ENCODE measurements at regions not wholly inside any gene's neighbourhood (a gene's known extent, or its start where the extent isn't known, plus 50 kb on each side); places are given as distances from the start of the nearest gene placed in this dataset.
"Not testable (repeated sequence)": the region's sequence is repeated elsewhere in the genome, so short reads cannot be mapped to it uniquely, and the experiment has no call there.

DNA sequence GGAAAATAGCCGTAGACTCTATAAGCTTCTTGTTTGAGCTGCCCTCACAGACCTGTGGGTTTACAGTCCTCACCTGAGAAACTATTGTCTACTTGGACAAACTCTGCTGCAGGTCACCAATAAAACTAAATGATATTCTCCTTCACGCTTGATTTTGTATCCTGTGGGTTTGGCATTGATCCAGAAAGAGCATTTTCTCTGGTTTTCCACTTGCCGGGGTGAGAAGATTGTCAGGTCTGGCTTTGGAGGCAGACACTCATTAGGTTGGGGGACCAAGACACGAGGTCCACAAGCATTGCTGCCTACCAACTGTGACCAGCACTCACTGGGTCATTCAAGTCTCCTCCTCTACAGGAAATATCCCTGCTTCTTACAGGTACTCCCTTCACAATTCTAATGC, 68.5 kb downstream of the CDC14C start:
- DNase-seq = no peak

DNA sequence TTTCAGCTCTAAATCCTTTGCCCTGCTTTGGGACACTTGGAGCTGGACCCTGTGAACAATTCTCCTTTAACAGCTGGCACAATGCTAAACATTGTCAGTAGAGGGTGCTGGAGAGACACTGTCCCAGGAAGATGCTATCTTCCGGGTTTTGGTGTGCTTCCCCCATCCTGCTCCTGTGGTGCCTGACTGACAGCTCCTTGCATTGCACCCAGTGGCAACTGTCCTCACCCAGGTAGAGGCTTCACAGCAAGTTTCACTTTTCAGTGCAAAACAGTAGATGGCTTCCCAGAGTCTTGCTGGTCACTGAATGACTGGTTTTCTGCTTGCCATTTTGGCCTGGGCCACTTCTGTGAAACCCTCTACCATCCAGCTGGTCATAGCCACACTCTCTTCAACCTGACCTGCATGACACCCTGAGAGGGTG, 77.3 kb downstream of the CDC14C start:
- no peak for DNase-seq

DNA sequence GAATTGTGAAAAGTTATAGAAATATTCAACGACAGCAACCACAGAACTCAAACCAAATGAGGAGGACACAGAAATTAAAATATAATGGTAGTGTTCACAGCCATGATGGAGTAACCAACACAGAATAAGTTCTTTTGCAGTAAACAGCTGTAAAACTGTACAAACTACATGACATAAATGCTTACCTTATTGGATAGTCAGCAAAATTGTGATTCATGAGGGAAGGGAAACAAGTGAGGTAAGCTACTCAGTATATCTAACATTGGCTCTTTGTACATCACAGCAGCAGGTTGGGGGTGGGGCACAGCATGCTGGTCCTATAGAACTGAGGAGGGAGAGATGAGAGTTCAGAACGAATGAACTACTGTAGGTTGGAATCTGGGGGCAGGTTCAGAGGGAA, 86.4 kb downstream of the CDC14C start:
- DNase-seq = no peak

DNA sequence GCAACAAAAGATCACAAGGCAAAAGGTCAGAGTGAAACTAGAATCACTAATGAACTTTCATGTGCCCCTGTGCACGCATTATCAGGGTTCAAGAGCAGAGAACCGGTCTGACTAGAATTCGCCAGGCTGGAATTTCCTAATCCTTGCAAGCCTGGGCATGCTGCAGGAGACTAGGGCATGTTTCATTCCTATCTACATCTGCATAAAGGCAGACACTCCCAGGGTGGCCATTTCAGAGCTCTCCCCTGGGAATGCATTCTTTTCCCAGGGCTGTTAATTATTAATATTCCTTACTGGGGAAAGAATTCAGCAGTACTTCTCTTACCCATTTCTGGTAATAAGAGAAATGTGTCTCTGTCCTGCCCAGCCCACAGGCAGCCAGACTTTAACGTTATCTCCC, 90.5 kb downstream of the CDC14C start:
- DNase-seq = no peak

DNA sequence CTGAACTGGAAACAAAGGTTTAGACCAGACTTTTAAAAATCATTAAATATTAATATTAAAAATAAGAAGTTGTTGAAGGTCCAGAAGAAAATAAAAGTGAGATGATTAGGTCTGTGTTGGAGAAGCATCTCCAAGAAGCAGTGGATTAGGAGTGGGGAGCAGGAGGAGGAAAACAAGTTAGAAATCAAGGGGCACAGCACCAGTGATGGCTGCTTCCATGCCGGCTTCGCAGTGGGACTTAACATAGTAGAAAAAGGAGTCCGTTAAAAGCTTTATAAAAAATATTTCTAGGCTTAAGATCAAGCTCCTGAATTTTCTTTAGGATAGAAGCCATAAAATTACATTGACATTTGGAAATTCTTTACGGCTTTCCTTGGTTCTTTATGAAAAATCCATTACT, 95.8 kb downstream of the CDC14C start:
- DNase-seq = no peak

DNA sequence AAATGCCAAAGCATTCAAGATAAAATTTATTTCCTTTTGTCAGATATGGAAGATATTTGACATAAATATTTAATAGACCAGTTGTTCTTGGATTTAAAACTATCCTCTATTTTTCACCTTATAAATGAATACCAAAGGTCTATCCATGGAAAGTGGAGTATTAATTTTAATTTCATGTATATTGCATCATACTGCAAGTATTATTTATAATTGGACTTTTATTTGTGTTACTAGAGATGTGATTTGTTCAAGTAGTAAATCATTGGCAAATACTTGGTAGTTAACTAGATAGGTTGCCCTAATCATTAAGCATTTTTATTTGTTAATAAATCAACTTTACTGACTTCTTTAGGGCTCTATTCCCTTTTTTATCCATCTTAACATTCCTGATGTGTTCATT, 98.1 kb downstream of the CDC14C start:
- DNase-seq = no peak

DNA sequence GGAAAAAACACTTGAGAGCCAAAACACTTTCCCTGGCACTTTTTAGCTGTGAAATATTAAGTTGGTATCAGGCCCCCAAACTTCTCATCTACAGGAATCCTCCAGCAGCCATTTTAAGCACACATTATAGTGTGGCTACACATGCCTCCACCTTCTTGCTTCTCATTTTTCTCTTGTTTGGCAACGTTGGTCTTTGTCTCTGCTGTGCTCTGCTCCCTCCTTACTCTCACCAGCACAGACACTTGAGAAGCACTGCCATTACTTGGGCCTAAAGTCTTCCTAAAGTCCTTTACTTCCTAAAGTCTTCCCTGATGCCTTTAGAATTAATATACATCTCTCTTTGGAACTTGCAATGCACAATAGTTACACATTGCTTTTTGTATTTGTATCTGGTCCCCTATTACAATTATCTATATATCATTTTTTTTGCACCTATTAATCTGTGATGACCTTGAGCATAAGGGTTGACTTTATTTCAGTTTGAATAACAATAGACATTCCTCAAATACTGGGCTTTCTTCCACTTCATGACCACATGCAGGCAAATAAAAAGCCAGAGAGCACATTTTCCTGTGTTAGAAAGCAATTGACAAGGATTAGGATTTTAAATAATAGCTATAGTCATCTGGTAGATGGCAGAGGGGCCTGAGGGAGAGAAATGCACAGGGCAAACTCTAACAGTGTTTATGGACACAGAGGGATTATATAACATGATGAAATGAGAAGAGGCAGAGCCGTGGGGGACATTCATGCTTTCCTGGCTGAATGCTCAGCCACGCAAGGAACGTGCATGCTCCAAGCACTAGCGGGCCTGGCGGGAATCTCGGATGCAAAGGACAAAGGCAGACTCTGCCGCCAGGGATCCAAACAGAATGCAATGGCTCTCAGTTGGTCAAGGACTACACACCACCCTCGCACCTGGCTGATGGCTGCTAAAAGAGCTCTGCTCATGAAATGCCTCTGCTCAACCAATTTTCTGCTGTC, 99.3 kb downstream of the CDC14C start:
- DNase-seq = no peak

DNA sequence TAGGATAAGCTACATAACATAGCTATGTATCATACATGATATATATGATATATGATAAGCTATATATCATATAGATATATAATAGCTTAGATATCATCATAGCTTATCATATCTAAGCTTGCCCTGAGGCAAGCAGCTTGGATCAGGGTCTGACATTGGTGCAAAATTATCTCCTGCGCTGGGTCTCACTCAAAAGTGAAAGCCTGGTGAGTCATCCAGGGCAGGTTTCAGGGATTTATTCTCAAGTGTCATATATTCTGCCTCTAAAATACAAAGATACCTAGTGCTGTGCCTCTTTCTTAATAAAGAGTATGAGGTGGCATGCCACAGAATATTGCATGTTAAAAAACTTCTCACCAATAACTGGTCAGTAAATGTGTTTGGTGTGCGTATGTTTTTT, 105.9 kb downstream of the CDC14C start:
- no peak for DNase-seq

DNA sequence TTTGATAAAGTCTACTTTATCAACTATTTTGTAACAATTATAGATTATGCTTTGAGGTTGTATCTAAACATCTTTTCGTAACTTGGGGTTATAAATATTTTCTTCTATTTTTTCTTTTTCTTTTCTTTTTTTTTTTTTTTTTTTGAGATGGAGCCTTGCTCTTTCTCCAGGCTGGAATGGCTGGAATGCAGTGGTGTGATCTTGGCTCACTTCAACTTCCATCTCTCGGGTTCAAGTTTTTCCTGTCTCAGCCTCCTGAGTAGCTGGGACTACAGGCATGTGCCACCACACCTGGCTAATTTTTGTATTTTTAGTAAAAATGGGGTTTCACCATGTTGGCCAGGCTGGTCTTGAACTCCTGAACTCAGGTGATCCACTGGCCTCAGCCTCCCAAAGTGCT, 108.8 kb downstream of the CDC14C start:
- not testable (repeated sequence) for DNase-seq

DNA sequence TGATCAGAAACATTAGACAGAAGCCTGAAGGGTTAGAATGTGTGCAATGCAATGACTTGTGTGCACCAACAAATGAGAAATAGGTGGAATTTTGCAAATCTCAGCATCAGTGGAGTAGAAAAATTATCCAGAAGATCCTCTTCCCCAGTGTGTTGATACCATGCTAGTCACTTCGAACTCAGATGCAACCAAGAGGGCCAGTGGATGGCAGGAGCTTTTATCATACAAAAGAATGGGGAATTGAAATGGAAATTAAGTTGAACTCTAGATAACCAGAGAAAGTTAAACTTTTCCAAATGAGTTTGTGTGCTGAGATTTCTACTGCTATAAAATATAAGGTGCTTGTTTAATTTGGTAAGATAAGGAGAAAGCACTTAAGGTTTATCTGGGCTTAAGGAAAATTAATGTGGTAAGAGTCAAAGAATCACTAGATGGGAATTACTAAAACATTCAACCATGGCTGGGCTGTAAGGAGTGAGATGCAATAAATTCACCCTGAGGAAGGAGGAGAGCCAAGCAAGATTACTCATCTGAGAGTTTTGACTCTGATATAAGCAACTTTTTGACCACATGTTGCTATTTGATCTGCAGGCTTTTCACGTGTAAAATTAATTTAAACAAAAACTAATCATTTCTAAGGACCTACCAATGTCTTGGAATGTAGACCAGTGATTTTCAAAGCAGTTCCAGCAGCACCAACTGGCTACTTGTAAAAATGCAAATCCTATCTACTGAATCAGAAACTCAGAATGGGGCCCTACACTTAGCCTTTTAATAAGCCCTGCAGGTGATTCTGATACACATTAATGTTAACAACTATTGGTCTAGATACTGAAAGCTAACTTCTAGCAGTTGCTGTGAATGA, 113.2 kb downstream of the CDC14C start:
- DNase-seq = no peak

DNA sequence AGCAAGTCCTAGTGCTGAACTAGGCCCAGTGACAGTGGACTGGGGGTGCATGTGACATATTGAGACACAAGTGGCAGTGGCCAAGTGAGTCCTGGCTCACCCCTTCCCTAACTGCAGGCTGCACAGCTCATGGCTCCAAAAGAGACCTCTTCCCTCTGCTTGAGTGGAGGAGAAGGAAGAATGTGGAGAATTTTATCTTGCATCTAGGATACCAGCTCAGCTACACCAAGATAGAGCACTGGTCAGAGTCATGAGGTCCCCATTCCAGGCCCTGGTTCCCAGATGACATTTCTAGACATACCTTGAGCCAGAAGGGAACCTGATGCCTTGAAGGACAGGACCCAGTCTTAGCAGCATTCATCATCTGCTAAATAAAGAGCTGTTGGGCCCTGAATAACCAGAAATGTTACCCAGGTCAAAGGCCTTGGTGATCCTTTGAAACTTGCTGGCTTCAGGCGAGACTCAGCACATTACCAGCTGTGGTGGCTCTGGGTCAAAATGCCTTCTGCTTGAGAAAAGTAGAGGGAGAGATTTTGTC, 114.5 kb downstream of the CDC14C start:
- no peak for DNase-seq

DNA sequence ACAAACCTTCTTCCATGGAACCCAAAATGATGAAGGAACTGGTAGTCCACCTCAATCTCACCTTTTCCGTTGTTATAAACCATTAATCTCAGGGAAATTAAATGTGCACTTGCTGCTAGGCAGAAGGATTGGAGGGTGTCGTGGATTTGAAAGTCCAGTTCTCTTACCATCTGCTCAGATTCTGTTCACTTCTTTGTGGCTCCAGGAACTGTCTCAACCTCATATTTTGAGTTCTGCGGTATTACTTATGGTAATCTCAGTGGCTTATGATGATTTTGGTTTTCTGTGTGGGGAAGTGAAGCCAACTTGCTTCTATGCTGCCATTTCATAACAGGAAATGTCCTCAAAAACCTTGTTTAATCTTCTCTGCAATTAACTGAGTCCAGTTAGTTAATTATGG, 136.4 kb downstream of the CDC14C start:
- no peak for DNase-seq

DNA sequence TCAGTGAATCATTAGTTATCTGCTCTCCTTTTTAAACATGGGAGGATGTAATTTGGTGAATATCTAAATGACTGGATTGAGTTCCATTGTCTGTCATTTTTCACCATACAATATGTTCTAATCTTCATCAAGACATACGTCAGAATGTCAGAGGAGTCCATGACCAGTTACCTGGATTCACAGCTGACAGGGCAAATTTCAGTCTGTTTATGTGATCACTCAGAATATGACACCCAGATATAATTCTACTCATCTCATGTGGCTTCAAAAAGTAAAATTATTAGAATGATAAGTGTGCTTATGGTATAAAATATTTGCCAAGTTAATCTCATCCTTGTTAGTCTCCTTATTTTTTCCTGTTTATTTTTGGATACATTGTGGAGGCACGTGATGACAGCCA, 150.2 kb downstream of the CDC14C start:
- DNase-seq = no peak

DNA sequence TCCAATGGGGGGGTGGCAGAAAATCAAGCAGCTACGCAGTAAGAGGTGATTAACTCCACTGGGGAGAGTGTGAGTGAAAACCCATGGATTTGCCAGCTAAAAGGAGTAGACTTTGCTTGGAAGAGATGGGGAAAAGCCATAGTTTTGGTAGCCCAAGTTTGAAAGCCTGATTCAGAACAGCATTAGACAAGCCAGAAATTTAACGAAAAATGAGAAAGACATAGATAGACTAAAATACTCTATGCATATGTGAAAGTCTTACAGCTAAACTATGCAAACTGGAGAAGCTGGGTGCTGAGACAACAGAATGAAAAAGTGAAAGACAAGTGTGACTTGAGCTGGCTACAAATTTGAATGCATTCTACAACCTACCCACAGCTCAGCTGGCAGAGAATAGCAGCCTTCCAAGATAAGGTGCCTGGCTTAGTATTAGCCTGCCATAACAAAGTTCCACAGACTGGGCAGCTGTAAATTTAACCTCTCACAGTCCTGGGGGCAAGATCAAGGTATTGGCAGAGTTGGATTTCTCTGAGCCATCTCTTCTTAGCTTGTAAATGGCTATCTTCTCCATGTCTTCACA, 156.6 kb downstream of the CDC14C start:
- DNase-seq = no peak

DNA sequence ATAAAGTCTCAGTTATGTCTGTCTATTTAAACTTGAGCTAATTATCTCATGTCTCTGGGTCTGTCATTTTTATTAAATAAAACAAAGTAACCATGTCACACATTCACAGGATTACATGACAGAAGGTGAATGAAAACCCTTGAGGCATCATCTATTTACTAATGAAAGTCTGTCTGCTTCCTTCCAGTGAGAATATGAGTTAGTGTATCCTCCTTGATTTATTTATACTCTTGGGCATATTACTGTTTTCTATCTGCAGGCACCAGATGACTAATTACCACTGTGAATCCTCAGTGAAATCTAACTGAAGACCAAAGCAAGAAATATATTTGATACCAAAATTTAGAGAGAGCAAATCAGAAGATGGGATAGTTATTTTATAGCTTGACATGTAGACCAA, 163.7 kb downstream of the CDC14C start:
- no peak for DNase-seq

DNA sequence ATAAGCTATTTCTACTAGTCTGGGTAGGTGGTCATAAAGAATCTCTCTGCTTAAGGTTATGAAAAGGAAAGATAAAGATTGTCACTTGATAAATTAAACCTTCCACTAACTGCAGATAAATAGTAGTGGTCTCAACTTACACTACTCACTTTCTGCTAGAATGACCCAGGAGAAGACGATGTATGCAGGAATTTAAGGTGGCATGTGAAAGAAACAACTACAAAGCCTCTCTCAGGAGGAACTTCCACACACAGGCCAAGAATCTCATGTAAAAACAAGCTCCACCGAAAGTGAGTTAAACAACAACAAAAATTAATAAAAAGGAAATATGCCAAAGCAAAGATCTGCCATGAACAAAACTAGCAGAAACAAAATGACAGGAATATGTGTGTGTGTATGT, 165.4 kb downstream of the CDC14C start:
- DNase-seq = no peak

DNA sequence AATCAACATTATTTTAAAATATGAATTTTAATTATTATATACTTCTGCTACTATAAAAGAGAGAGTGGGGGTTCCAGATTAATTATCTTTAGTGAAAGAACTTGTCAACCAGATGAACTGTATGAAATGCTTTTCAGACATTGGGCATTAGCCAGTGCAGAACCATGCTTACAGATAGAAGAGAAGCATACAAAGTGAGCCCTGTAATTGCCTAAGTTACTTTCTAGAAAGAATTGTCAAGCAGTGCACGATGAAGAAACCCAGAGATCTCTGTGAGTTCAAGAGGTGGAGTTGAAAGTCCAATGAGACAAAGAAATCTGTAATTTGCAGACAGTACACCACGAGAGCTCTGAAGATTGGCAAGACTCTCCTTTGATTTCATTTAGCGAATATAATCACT, 166.7 kb downstream of the CDC14C start:
- no peak for DNase-seq

DNA sequence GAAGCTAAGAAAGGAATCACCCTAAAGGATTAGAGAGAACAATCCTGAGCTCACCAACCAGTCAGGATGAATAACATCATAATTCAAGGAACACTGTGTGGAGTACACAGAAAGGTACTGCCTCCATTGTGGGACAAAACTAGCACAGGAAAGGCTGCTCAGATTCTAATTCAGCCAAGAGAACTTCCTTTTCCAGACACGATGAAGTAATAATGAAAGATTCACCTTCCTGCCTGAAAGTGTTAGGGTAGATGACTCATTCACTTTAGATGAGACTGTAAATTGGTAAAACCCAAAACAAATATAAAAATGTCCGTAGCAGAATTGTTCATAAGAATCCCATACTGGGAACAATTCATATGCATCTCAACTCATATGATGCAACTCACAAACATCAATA, 167.2 kb downstream of the CDC14C start:
- no peak for DNase-seq

DNA sequence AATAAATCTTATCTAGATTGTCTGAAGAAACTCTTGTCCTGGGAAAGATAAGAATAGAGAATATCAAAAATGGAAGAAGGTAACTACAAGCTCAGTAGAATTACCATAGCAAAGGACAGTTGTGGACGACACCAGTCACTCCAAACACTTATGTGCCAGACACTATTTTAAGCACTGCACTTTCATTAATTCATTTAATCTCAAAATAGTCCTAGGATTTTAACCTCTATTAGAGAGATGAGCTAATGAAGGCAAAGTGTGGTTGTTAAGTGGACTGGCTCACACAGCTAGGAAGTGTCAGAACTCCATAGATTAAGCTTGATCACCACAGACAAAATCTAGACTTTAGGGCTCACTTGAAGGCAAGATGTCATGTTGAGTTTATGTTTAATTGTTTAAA, 168.9 kb downstream of the CDC14C start:
- DNase-seq = no peak

DNA sequence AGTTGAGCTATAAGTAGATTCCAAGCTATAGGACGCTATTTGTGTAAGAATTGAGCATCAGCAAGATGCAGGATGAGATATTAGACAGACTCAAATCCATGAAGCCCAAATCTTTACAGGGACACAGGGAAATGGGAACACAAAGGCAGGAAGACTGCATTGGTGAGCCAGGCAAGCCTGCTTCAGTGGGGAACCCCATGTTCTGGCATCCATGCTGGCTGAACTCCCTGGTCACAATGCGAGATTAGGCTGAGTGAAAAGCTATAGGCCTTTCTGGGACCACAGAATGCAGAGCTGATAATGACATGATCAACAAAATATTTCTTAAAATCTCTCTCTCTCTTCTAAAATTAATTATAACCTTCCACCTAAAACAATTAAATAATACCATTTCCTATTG, 170.5 kb downstream of the CDC14C start:
- DNase-seq = no peak

DNA sequence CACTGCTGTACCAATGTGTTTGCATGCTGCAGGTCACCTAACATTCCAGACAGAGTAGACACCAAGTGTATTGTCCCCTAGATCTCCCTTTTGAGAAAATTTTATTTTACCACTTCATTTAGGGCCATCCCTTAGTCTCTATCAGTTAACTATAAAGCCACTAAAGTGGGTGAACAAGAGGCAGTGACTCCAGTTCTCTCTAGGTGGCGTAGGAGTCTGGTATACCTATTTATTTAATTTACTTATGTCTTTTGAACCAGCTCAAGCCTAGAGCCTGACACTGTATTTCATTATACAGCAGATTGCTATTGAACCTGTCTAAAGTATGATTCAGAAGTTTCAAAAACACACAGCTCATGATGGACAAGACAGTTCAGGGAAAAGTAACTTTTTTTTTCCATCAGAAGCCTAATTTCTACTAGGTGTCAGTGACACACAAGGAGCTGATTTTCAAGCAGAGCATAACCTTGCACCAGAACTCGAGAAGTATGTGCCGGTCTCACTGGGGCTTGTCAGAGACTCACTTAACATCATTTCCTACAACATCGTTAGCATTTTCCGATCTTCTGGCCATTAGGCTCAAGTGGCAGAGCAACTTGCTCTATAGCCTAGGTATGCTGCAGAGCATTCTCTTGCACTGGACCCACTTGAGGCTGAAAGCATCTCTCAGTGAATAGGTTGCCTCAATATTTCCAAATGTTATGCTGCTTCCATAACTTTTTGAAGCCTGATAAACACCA, 175.4 kb downstream of the CDC14C start:
- no peak for DNase-seq
